ENCODE measurements at regions not wholly inside any gene's neighbourhood (a gene's known extent, or its start where the extent isn't known, plus 50 kb on each side); places are given as distances from the start of the nearest gene placed in this dataset.

DNA sequence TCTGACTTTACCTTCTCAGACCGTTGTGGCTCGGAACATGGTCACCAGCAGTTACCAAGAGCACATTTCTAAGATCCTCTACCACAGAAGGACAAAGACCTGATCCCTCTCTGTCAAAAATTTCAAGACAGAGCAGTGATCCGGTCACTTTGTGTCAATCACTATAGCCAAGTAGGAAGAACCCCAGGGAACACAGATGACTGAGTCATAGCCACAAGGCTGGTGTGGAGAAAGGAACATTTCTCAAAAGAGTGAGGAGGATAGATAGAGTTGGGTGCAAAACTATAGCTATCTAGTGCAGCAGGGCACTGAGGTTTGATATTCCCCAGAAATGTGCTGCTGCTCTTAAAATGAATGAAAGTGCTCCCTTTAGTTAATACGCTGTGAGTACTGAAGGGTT, 130.7 kb upstream of the SMIM23 start:
- no peak for DNase-seq (ENCODE audit: low read depth)
- TF ChIP-seq, protein P1, sequence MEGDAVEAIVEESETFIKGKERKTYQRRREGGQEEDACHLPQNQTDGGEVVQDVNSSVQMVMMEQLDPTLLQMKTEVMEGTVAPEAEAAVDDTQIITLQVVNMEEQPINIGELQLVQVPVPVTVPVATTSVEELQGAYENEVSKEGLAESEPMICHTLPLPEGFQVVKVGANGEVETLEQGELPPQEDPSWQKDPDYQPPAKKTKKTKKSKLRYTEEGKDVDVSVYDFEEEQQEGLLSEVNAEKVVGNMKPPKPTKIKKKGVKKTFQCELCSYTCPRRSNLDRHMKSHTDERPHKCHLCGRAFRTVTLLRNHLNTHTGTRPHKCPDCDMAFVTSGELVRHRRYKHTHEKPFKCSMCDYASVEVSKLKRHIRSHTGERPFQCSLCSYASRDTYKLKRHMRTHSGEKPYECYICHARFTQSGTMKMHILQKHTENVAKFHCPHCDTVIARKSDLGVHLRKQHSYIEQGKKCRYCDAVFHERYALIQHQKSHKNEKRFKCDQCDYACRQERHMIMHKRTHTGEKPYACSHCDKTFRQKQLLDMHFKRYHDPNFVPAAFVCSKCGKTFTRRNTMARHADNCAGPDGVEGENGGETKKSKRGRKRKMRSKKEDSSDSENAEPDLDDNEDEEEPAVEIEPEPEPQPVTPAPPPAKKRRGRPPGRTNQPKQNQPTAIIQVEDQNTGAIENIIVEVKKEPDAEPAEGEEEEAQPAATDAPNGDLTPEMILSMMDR (IDR thresholded peaks at IDR 0.05; ENCODE audit: insufficient read depth, low read length): no peak
- no peak overlapping the region for H3K4me3 ChIP-seq (ENCODE audit: low read depth, low read length)

DNA sequence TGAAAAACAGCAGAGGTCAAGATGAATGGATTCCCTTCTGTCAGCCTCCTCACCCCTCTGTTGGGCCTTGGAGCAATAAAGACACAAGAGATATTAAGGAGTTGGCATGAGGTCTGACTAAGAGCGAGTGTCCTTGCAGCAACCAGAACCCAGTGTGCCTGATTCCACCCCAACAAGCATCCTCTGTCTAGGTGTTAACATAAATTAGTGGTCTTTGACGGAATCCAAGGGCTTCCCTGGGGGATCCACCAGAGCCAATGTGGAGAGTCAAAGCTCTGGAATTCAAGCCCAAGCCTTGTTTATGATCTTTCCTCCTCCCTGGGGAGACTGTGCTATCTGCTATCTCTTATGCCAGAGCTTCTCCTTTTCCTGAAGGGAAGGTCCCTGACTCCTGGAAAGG, 128.1 kb upstream of the SMIM23 start:
- no peak overlapping the region for H3K4me3 ChIP-seq (ENCODE audit: low read depth, low read length)
- TF ChIP-seq, protein P1 (IDR thresholded peaks at IDR 0.05; ENCODE audit: insufficient read depth, low read length): no peak
- no peak for DNase-seq (ENCODE audit: low read depth)

DNA sequence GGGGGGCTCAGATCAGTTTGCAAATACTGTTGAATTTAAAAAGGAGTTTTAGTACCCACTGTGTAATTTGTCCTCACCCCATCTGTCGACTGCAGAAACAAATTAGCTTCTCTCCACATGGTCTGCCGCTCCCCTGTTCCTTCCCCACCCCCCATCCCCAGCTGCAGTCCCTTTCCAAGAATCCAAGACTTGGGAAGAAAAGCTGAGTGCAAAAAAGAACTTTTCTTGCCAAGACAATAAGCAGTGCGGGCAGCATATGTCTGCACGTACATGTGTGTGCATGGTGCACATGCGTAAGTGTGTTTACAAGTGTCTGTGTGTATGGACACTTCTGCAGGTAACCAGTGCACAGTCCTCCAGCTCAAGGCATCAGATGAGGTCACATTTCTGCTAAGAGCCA, 125.7 kb upstream of the SMIM23 start:
- H3K4me3 ChIP-seq (ENCODE audit: low read depth, low read length): no peak overlapping the region
- DNase-seq (ENCODE audit: low read depth): no peak
- TF ChIP-seq, protein P1 (IDR thresholded peaks at IDR 0.05; ENCODE audit: insufficient read depth, low read length): no peak

DNA sequence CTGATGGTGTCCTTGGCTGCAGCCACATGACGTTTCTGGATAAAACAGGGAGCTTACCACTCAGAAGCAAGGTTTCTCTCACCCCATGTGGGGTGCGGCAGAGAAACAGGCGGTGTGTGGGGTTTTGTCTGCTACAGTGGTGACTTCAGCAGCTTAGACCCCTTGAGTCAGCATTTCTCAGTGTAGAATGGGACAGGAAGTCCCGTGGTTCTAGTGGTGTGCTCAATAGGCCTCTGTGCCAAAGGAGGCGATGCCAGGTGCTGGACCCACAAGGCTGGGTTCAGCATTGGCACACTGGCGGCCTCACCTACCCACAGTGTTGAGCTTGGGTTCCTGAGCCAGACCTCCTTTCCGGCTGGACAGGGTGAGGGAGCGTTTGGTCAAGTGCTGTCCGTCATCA, 125.2 kb upstream of the SMIM23 start:
- no peak for DNase-seq (ENCODE audit: low read depth)
- H3K4me3 ChIP-seq (ENCODE audit: low read depth, low read length): no peak overlapping the region
- TF ChIP-seq, protein P1 (IDR thresholded peaks at IDR 0.05; ENCODE audit: insufficient read depth, low read length): no peak

DNA sequence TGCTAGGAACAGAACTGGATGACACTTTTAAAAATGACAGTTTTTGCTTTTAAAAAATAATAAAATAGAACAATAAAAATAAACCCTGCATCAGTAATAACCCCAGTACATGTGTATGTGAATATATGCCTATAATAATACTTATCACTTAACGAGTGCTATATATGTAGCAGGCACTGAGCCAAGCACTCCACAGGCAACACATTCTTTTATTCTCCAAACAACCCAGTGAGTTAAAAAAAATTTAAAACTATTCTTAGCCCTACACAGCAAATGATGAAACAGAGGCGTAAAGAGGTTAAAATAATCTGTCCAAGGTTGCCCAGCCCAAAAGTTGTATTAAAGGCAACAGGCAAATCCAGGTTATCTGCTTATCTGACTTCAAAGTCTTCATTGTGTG, 124.5 kb upstream of the SMIM23 start:
- no peak overlapping the region for H3K4me3 ChIP-seq (ENCODE audit: low read depth, low read length)
- DNase-seq (ENCODE audit: low read depth): peak; percentile 15
- TF ChIP-seq, protein P1 (IDR thresholded peaks at IDR 0.05; ENCODE audit: insufficient read depth, low read length): no peak

DNA sequence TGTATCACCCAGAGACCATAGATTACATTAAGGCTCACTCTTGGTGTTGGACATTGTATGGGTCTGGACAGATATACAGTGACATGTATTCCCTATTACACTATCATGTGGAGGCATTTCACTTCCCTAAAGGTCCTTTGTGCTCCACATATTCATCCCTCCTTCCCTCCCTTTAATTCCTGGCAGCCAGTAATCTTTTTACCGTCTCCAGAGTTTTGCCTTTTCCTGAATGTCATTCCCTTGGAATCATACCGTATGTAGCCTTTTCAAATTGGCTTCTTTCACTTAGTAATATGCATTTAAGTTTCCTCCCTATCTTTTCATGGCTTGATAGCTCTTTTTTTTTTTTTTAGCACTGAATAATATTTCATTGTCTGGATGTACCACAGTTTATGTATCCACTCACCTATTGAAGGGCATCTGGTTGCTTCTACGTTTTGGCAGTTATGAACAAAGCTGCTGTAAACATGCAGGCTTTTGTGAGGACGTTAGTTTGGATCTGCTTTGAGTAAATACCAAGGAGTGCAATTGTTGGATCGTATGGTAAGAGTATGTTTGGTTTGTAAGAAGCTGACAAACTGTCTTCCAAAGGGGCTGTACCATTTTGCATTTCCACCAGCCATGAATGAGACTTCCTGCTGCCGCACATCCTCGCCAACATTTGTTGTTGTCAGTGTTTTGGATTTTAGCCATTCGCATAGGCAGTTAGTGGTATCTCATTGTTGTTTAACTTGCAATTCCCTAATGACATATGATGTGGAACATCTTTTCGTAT, 122.1 kb upstream of the SMIM23 start:
- DNase-seq (ENCODE audit: low read depth): peak; percentile 22
- no peak overlapping the region for H3K4me3 ChIP-seq (ENCODE audit: low read depth, low read length)
- TF ChIP-seq, protein P1 (IDR thresholded peaks at IDR 0.05; ENCODE audit: insufficient read depth, low read length): no peak

DNA sequence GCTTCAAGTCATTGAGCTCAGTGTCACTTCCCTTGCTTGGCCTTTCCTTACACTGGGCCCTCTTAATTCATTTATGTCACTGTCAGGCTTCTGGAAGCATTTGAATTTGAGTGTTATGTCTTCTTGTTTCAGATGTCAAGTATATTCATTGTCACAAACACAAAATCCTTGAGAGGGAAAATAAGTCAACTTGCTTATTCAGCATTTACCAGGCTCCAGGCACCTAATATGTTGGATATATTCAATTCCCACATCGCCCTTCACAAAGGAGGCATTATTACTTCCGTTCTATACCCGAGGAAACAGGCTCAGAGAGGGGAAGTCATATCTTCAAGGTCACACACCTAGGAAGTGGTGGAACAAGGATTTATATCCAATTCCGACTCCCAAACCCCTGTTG, 121.1 kb upstream of the SMIM23 start:
- TF ChIP-seq, protein P1 (IDR thresholded peaks at IDR 0.05; ENCODE audit: insufficient read depth, low read length): no peak
- H3K4me3 ChIP-seq (ENCODE audit: low read depth, low read length): no peak overlapping the region
- no peak for DNase-seq (ENCODE audit: low read depth)
